Endometrial microvascular endothelial cells (primary cell): ENCODE measurements at regions not wholly inside any gene's neighbourhood (a gene's known extent, or its start where the extent isn't known, plus 50 kb on each side); places are given as distances from the start of the nearest gene placed in this dataset.
"Not testable (repeated sequence)": the region's sequence is repeated elsewhere in the genome, so short reads cannot be mapped to it uniquely, and the experiment has no call there.

Experiments used
- in situ Hi-C: cut with HindIII; loops from 2 replicates; pipeline ENCODE4 v1.10.0; 2017; ENCODE audit warnings: low sequenced_read_pairs, low pct_unique_long_range_greater_than_20kb; ENCODE audit errors: inconsistent ontology term

- in situ Hi-C loops: loop anchor here (10.0 kb wide), 1 partner anchor 63 kb away; no protein-coding TSS in a partner anchor
These were observed 158.9 kb downstream of the KIF26A start for GRCh38 chr14:104297313-104297704.

GRCh38 chr14:104297721-104298401 is 159.5 kb downstream of the KIF26A start:
- in situ Hi-C loops: loop anchor here (10.0 kb wide), 1 partner anchor 63 kb away; no protein-coding TSS in a partner anchor

GRCh38 chr14:104298458-104298857 is 160.1 kb downstream of the KIF26A start:
- in situ Hi-C loops: loop anchor here (10.0 kb wide), 1 partner anchor 64 kb away; no protein-coding TSS in a partner anchor

GRCh38 chr14:104299993-104300761 is 161.8 kb downstream of the KIF26A start:
- in situ Hi-C loops: loop anchor here (10.0 kb wide), 1 partner anchor 65 kb away; no protein-coding TSS in a partner anchor

GRCh38 chr14:104301731-104302460 is 163.5 kb downstream of the KIF26A start:
- in situ Hi-C loops: no loop called here

GRCh38 chr14:104302794-104303405 is 164.5 kb downstream of the KIF26A start:
- in situ Hi-C loops: no loop called here

GRCh38 chr14:104303705-104304425 is 165.5 kb downstream of the KIF26A start:
- in situ Hi-C loops: no loop called here

GRCh38 chr14:104304451-104305351 is 166.3 kb downstream of the KIF26A start:
- in situ Hi-C loops: no loop called here

GRCh38 chr14:104305511-104306449 is 167.4 kb downstream of the KIF26A start:
- in situ Hi-C loops: no loop called here

GRCh38 chr14:104306450-104307040 is 168.2 kb downstream of the KIF26A start:
- in situ Hi-C loops: no loop called here

- in situ Hi-C loops: no loop called here
These were observed 168.8 kb downstream of the KIF26A start for GRCh38 chr14:104307246-104307626.

- in situ Hi-C loops: no loop called here
These were observed 169.4 kb downstream of the KIF26A start for GRCh38 chr14:104307627-104308401.

GRCh38 chr14:104308534-104308933 is 170.1 kb downstream of the KIF26A start:
- in situ Hi-C loops: not testable (repeated sequence)

GRCh38 chr14:104309657-104310369 is 171.4 kb downstream of the KIF26A start:
- in situ Hi-C loops: no loop called here

GRCh38 chr14:104311358-104311757 is 173.0 kb downstream of the KIF26A start:
- in situ Hi-C loops: no loop called here
